HL-60/S4 treated with phorbol 12-myristate 13-acetate at 8.2 ng/mL for 4 days and 3 days (cell line): ENCODE measurements at regions not wholly inside any gene's neighbourhood (a gene's known extent, or its start where the extent isn't known, plus 50 kb on each side); places are given as distances from the start of the nearest gene placed in this dataset.

Experiments used
- in situ Hi-C: fragments of 300-500 bp; cut with MboI; formaldehyde crosslinking; loops from 2 replicates; pipeline ENCODE4 v1.15.0; 2022; ENCODE audit warnings: low sequenced_read_pairs

DNA sequence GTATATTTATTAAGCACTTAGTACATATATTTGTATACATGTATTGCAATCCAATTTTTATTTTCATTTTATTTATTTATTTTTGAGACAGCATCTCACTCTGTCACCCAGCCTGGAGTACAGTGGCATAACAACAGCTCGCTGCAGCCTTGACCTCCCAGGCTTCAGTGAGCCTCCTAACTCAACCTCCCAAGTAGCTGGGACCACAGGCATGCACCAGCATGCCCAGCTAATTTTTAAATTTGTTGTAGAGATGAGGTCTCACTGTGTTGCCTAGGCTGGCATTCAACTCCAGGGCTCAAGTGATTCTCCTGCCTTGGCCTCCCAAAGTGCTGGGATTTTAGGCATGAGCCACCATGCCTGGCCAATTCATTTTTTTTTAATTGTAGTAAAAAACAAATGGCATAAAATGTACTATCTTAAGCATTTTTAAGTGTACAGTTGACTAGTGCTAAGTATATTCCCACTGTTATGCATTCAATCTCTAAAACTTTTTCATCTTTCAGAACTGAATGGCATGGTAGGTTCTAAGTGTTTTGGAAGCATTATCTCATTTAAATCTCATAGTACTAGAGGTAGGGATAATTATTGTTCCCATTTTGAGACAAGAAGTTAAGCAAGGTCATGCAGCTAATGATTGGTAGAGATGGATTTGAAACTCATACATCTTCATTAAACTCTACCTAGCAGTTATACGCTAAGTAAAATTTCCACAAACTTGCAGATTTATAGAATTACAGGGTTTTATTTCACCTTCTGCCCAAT is 264.0 kb upstream of the NFE2L3 start:
- in situ Hi-C loops = loop anchor here (25.0 kb wide), 1 partner anchor 774 kb away; no protein-coding TSS in a partner anchor

- in situ Hi-C loops = loop anchor here (10.0 to 25.0 kb wide), 2 partner anchors 475 to 773 kb away; no protein-coding TSS in a partner anchor
Observed at GRCh38 chr7:25889765-25890164, 262.2 kb upstream of the NFE2L3 start.

- in situ Hi-C loops = loop anchor here (10.0 to 25.0 kb wide), 2 partner anchors 473 to 771 kb away; no protein-coding TSS in a partner anchor
Observed at GRCh38 chr7:25891591-25891990, 260.4 kb upstream of the NFE2L3 start.

DNA sequence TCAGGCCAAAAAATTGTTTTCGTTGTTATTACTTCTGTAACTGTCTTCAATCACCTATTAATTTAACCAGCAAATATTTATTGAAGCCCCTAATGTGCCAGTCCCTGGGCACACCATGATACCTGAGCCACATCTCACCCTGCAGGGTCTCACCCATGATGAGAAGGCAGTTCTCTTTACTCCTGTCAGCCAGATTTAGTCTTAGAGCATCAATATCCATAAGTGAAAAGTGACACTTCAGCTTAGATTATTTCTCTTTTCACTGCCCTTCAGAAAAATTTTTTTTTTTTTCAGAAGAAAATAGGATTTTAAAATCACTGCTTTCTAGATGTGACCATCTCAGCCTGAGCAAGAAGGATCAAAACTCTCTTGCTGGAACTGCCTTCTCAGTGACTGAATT is 258.6 kb upstream of the NFE2L3 start:
- in situ Hi-C loops = loop anchor here (10.0 to 25.0 kb wide), 2 partner anchors 471 to 769 kb away; no protein-coding TSS in a partner anchor

GRCh38 chr7:25894002-25894901 is 257.7 kb upstream of the NFE2L3 start:
- in situ Hi-C loops = loop anchor here (10.0 to 25.0 kb wide), 2 partner anchors 471 to 768 kb away; no protein-coding TSS in a partner anchor

- in situ Hi-C loops = loop anchor here (10.0 to 25.0 kb wide), 2 partner anchors 470 to 767 kb away; no protein-coding TSS in a partner anchor
Observed at GRCh38 chr7:25894902-25895791, 256.9 kb upstream of the NFE2L3 start.

DNA sequence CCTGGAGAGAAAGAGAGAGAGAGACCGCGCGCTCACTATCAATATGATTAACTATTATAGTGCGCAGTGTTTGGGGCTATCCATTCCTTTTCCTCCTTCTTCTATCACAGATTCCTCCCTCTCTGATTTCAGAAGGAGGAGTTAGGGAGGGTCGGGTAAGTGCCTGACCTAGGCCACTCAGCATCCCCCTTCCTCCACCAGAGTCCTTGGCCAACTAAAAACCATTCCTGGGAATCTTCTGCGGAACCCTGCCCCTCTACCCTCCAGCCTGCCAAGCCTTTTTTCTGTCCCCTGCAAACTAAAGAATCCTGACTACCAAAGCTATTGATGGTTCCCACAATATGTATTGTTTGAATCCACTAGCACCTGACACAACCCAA is 256.2 kb upstream of the NFE2L3 start:
- in situ Hi-C loops = loop anchor here (10.0 to 25.0 kb wide), 2 partner anchors 469 to 767 kb away; no protein-coding TSS in a partner anchor

GRCh38 chr7:25897261-25897782 is 254.7 kb upstream of the NFE2L3 start:
- in situ Hi-C loops = loop anchor here (10.0 to 25.0 kb wide), 2 partner anchors 467 to 765 kb away; no protein-coding TSS in a partner anchor

- in situ Hi-C loops = no loop called here
Observed at GRCh38 chr7:25900245-25900644, 251.8 kb upstream of the NFE2L3 start.

DNA sequence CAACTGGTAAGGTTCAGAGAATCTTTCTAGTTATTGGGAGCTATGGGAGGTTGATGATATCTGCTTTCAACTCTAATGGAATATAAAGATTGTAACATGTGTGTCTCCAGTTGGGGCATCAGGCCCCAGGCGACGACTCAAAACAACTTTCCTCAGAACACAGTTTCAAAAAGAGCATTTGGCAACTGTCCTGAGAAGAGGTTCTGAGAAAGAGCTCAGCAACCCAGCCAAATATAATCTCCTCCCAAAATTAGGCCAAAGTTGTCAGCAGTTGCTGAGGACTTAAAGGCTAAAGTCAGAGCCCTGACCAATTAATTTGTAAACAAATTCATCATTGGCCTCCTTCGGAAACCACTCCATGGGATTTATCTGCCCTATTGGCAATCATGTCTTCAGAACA is 251.1 kb upstream of the NFE2L3 start:
- in situ Hi-C loops = no loop called here

GRCh38 chr7:25901658-25902057 is 250.3 kb upstream of the NFE2L3 start:
- in situ Hi-C loops = no loop called here

- in situ Hi-C loops = no loop called here
Observed at GRCh38 chr7:25906003-25906402, 246.0 kb upstream of the NFE2L3 start.

GRCh38 chr7:25906760-25907159 is 245.2 kb upstream of the NFE2L3 start:
- in situ Hi-C loops = no loop called here

- in situ Hi-C loops = no loop called here
Observed at GRCh38 chr7:25907214-25907613, 244.8 kb upstream of the NFE2L3 start.

DNA sequence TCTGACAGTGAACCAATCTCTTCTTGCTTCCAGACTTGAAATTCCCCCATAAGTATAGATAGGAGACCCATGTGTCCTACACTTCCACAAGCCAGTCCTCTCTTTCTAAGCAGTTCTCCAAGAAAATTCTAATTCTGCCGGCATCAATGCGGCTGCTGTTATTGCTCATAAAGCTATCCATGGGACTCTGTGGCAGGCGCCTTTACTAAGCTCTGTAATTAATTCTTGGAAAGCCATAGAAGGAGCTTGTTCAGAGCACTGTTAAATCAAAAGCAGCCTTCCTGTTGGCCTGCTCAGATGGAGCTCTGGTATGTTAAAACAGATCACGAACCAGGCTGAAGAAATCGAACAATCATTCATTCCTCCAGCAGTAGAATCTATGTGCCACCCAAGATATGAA is 244.3 kb upstream of the NFE2L3 start:
- in situ Hi-C loops = no loop called here

- in situ Hi-C loops = no loop called here
Observed at GRCh38 chr7:25908154-25908949, 243.6 kb upstream of the NFE2L3 start.

DNA sequence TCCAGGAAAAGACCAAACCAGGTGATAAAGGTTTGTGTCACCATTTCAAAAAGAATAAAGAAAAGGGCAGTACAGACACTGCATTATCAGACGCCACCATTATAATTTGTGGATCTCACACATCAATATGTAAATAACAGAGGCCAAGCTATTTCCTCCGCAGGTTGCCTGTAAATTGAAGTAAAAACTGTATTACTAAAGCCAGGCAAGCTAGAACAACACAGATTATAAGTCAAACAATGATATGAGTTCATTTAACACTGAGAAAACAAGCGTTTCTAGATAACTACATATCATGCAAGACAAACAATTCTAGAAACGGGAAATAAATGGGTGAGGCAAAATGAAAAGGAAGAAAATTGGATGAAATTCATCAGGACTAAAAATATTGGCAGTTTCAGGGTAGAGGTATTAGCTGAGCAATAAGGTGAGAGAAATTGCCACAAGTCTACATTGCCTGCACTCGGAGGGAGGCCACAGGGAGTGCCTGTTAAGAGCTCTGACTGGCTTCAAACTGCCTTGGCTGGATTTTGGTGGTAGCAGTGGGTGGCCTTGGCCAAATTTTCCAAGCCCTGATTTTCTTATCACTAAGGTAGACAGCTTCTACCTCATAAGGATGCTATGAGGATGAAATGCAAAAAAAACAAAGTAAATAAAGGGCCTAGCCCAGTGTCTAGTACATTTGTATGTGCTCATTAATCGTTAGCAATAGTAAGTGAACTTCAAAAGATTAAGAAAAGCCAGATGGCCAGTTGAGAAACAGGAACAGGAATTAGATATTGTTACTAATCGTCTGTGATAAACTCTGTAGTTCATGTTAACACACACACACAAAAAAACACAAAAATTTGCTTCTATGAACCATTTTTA is 240.0 kb upstream of the NFE2L3 start:
- in situ Hi-C loops = no loop called here

- in situ Hi-C loops = no loop called here
Observed at GRCh38 chr7:25913598-25914224, 238.3 kb upstream of the NFE2L3 start.
